ENCODE measurements at regions not wholly inside any gene's neighbourhood (a gene's known extent, or its start where the extent isn't known, plus 50 kb on each side); places are given as distances from the start of the nearest gene placed in this dataset.
"Not testable (repeated sequence)": the region's sequence is repeated elsewhere in the genome, so short reads cannot be mapped to it uniquely, and the experiment has no call there.

DNA sequence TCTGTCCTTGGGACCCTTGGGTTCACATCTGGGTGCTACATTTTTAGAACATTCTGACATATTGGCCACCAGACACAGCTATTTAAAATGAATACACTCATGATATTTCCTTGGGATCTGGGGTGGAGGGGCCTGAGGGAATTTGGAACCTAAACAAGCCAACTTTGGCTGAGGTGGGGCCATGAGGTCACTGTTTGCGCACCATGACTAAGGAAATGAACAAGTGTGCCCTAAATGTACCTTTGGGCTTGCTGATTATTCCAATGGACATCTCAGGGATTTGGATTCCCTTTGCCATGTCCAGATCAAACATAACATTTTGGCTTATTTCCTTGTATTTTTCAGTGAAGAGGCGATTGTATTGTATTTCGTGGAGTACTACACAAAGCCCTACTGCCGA is 80.5 kb upstream of the SEC11C start:
- no peak for DNase-seq

GRCh38 chr18:59060551-59060950 is 79.1 kb upstream of the SEC11C start:
- no peak for DNase-seq

DNA sequence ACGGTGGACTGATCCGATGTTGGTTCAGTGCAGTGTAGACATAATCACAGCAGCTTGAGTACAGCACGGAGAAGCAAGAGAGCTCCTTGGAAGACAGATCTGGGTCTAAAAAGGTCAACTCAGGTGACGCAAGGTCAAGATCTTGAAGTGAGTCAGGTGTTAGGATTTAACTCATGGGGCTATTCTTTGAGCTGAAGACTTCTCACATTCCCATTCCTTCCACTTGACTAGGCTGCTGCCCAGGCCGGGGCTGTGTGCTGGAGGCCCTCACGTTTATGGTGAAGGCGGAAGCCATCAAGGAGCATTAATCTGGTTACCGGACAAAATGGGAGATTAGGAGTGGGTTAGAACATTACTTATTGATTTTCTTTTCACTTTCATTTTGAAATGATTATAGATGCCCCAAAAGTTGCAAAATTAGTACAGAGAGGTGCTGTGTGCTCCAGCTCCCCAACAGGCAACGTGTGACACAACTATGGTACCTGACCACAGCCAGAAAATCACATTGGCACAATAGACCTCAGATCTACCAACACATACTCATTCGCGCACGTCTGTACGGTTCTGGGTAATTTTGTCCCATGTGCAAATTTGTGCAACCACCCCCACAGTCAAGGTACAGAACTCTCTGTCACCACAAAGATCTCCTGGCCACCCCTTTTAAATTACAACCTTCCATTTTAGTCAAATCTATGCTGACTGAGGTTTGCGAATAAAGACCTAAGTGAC is 77.6 kb upstream of the SEC11C start:
- peak; percentile 10 for DNase-seq

DNA sequence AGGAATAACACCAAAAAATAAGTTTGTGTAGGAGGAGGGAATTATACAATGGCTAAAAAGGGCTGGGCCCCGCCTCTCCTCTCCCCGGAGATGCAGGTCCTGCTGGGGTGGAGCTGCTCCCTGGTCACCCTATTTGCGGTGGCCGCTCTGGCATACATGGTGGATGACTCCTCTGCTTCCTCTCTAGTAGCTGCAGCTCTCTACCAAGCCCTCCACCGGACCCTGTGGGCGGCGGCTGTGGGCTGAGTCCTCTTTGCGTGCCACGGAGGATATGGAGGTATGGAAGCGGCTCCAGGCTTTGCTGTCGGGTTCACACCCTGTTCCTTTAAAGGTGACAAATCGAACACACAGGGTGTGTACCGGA is 77.1 kb upstream of the SEC11C start:
- no peak for DNase-seq

DNA sequence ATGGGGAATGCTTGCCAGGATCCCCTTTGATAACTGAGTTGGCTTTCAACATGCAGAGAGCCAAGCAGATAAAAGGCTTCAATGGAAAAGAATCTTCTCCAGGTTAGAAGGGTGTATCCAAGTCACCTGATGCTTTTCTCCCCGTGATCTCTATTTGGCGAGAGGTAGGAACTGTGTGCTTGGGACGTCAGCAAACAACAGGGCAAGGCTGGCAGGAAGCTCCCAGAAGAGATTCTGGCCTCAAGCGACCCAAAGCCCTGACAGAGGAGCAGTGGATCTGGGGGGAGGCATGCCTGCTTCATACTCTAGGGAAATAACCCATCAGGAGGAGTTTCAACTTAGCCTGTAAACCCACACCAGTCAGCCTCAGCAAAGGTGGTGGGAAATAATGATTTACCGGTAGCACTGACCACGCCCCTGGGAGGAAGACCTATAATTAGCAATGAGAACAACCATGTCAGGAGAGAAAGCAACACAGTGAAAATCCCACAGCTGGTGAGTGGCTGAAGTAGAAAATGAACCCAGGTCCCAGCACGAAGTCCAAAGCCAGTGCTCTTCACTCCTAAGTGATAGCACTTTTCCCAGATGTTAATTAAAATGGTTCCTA is 76.3 kb upstream of the SEC11C start:
- DNase-seq, result no peak

DNA sequence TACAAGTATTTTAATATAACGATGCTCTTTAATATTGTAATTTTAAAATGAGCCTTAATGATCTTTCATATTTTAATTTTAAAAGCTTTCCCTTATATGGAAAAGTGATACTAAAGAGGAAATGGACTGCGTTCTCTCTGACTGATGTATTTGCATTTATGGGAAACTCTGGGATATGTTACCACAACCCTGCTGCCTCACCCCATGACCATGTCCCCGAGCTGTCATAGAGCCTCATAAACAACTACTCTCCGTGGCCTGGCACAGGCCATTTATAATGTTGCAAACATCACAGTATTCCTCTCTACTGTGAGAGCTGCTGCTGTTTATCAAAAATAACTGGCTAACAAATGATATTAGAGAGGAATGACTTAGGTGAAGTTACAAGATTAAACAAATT is 75.8 kb upstream of the SEC11C start:
- no peak for DNase-seq

GRCh38 chr18:59065684-59066083 is 74.0 kb upstream of the SEC11C start:
- no peak for DNase-seq

DNA sequence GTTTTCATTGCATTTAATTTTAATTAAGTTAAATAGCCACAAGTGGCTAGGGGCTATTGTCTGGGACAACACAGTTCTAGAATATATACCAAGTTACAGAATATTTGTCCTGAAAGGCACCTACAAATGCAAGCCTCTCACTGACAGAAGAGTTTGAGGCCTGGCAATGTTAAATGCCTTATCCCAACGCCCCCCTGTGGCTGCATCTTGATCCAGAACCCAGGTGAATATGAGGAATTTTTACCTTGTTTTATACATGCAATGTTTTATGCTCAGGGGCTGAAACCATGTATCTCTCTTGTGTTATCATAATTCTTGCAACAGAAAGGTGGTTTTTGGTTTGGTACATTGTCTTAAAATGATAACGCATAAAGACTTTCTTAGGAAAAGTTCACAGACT is 71.8 kb upstream of the SEC11C start:
- peak; percentile 7 for DNase-seq

- DNase-seq, result no peak
Measured at GRCh38 chr18:59068276-59069071, 71.2 kb upstream of the SEC11C start.

DNA sequence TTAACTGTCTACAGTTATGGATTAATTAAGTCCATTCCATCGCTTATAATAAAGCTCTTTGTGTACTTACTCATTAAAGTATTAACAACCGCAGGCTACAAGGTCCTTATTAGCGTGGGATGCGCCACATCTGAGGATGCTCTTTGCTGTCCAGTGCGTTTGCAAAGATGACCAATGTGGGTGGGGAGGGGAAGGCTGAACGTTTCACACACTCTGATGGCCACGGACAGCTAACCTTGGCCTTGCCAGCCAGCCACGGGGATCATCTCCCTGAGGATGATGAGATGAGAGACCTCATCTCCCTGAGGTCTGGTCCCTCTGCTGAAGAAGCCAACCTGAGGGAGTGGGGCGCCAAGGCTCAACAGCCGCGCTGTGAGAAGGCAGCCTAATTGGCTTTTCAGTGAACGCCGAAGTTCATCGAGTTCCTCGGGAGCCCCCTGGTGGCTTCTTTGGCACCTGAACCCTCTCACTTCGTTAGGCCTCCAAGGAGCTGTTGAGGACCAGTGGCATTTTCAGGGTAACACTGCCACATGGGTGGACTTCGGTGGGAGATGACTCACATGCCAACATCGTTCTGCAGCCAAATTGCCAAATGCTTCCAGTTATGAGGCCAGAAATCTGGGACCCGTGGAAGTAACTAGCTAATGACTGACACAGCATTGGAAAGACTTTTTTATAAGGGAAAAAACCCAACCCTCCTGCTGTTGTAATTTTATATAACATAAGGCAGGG is 69.3 kb upstream of the SEC11C start:
- DNase-seq, result peak; percentile 82

GRCh38 chr18:59072727-59073421 is 66.8 kb upstream of the SEC11C start:
- DNase-seq, result no peak

GRCh38 chr18:59075923-59076322 is 63.8 kb upstream of the SEC11C start:
- DNase-seq, result no peak

DNA sequence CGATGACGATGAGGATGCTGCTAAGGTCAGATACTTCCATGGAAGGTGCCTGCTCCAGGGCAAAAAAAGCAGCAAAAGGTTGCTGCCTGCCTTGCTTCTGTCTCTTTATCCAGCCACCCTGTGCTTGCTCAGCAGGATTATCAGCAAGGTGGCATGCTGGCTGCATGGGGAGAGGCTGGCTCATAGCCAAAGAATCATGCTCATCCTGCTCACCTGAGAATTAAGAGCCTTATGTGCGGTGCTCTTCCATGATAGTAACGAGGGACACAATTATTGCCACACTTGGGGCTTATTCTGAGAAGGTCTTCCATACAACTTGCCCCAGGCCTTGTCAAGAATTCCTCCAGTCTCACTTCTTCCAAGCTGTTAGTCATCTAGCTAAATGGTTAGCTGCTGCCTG is 60.4 kb upstream of the SEC11C start:
- DNase-seq, result no peak

DNA sequence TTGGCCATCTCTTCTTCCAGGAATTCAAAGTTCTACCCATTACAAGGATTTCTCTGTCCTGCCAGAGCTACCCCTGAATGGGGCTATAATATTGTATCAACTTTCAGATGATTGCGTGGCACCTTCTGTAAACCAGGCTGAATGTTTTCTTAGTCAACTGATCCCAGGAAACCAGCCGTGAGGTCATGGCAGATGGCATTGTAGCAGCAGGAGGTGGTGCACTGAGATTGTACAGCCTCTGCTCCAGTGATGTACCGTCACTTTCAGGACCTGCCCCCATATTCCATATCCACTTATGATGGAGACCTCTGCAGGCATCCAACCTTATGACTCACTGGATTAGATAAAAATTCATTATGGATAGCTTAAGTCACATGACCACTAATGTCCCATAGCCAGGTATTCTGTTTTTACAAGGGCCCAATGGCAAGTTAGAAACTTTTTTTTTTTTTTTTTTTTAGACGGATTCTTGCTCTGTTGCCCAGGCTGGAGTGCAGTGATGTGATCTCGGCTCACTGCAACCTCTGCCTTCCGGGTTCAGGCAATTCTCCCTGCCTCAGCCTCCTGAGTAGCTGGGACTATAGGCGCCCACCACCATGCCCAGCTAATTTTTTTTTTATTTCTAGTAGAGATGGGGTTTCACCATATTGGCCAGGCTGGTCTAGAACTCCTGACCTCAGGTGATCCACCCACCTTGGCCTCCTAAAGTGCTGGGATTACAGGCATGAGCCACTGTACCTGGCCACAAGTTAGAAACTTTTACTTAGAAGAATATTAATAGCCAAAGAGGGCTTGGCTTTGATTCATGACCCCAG is 59.8 kb upstream of the SEC11C start:
- DNase-seq, result not testable (repeated sequence)

- no peak for DNase-seq
Measured at GRCh38 chr18:59083136-59083818, 56.4 kb upstream of the SEC11C start.

DNA sequence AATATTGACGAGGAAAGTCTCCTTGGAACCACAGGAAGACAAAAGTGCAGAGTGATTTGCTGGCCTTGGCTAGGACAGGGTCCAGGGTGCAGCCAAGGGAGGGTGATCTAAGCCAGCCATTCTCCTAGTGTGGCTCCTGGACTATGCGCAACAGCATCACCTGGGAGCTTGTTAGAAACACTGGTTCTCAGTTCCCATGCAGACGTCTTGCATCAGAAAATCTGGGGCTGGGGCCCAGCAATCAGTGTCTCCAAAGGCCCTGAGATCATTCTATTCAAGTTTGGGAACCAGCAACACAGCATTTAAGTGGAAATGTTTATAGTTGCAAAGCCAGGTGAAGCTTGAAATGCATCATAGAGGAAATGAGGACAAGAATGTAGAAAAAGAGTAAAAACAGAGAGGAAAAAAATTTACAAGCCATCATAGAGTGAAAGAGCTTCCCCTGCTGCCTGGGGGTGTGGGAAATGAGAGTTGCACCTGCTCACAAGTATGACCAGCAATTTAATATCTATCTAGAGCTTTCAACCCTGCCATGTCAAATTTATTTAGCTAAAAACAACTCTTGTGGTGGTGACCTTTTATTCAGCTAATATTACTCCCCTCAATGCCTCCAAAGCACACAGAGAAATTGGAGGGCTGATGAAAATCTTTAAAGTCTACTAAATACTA is 54.4 kb upstream of the SEC11C start:
- no peak for DNase-seq

DNA sequence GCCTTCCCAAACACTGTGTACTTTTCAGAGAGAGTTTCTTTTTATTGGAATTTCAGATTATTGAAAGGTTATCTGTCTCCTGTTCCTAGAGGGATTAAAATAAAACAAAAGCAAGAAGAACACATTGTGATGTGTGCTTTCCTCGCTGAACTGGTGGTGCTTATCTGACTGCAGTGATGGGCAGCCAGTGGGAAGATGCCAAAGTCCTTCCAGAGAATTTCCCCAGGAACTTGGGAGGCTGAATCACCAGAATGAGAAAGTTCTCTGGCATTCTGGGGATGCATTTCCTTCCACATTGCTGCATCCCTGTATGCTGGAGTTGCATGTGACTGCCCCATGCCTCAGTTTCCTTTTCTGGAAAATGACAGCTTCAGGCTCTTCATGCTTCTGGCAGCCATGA is 53.9 kb upstream of the SEC11C start:
- DNase-seq, result no peak

- no peak for DNase-seq
Measured at GRCh38 chr18:59086522-59086921, 53.2 kb upstream of the SEC11C start.

DNA sequence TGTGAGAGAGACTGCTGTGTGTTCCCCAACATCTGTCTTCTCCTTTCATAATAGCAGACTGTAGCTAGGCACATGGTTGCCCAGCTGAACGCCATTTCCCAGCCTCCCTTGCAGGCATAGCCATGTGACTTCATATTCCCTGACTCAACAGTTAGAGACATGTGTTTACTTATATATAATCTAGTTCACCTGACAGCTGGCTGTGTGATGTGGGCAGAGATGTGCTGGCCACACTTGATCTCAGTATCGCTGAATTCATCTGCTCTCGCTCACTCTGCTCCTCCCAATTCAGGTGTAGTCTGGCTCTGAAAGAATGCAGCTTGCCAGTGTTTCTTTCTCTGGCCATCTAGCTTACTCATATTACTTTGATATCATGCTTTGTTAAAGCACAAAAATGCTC is 52.3 kb upstream of the SEC11C start:
- no peak for DNase-seq

Measured in activated CD4-positive, alpha-beta T cell treated with anti-CD3 and anti-CD28 coated beads, Interleukin-10, Interleukin-2, amounts not matched to agents 100 ng/mL and 50 ng/mL, durations not matched to agents 16 hours and 8 hours (primary cell).